ENCODE measurements at regions not wholly inside any gene's neighbourhood (a gene's known extent, or its start where the extent isn't known, plus 50 kb on each side); places are given as distances from the start of the nearest gene placed in this dataset.

GRCh38 chr6:134866563-134866962, 83.3 kb downstream of the ALDH8A1 start:
- Mint-ChIP-seq H3K36me3 (ENCODE audit: low read depth) (no peaks in the 10 kb centered on the region), H3K4me3 (no peak overlapping the region), H3K4me1 (no peaks in the 10 kb centered on the region), H3K9me3 (no peaks in the 10 kb centered on the region), H3K27ac (no peak overlapping the region), H3K27me3 (ENCODE audit: low read depth) (no peaks in the 10 kb centered on the region)
- TF ChIP-seq, protein P1, sequence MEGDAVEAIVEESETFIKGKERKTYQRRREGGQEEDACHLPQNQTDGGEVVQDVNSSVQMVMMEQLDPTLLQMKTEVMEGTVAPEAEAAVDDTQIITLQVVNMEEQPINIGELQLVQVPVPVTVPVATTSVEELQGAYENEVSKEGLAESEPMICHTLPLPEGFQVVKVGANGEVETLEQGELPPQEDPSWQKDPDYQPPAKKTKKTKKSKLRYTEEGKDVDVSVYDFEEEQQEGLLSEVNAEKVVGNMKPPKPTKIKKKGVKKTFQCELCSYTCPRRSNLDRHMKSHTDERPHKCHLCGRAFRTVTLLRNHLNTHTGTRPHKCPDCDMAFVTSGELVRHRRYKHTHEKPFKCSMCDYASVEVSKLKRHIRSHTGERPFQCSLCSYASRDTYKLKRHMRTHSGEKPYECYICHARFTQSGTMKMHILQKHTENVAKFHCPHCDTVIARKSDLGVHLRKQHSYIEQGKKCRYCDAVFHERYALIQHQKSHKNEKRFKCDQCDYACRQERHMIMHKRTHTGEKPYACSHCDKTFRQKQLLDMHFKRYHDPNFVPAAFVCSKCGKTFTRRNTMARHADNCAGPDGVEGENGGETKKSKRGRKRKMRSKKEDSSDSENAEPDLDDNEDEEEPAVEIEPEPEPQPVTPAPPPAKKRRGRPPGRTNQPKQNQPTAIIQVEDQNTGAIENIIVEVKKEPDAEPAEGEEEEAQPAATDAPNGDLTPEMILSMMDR (IDR thresholded peaks at IDR 0.05; ENCODE audit: unreplicated experiment in 3 of 3), result no peak

GRCh38 chr6:134864558-134864957, 85.3 kb downstream of the ALDH8A1 start:
- H3K36me3 Mint-ChIP-seq (ENCODE audit: low read depth), result no peaks in the 10 kb centered on the region
- no peak overlapping the region for H3K27ac Mint-ChIP-seq
- no peak overlapping the region for H3K4me3 Mint-ChIP-seq
- H3K9me3 Mint-ChIP-seq, result no peaks in the 10 kb centered on the region
- no peaks in the 10 kb centered on the region for H3K4me1 Mint-ChIP-seq
- TF ChIP-seq, protein P1 (IDR thresholded peaks at IDR 0.05; ENCODE audit: unreplicated experiment in 3 of 3), result no peak
- H3K27me3 Mint-ChIP-seq (ENCODE audit: low read depth), result no peaks in the 10 kb centered on the region

DNA sequence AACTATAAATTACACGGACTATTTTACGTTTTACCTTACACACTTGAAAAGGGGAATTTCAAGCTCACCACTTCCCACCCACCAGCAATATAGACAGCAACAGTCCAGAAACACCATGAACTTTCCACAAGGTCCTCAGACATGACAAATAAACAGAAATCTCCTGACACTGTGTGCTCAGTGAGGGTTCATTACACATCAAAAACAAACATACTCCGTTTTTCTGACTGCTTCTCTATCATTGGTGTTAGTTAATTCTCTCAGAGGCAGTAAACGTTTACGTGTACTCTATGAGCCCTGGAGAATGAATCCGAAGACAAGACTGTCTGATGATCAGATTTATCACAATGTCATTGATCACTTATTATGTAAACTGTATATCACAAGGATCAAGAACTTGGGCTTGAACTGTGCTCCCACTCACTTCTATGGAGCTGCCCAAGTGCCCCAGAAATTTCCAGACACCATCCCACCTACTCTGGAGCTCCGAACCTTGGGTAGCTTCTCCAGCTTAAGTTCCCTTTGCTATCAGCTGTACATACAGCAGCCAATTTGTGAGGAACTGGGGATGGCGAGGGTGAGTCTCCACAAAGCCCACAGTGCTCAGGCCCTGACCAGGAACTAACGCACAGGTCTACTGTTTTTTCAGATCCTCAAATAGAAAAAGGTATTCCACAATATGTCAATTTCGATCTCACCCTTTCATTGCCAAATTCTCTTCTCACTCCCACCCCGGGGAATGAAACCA, 86.0 kb downstream of the ALDH8A1 start:
- TF ChIP-seq, protein P1 (IDR thresholded peaks at IDR 0.05; ENCODE audit: unreplicated experiment in 3 of 3), result no peak
- Mint-ChIP-seq H3K4me3 (no peak overlapping the region), H3K9me3 (no peaks in the 10 kb centered on the region), H3K36me3 (ENCODE audit: low read depth) (no peaks in the 10 kb centered on the region), H3K27me3 (ENCODE audit: low read depth) (no peaks in the 10 kb centered on the region), H3K4me1 (no peaks in the 10 kb centered on the region), H3K27ac (peak overlapping the region in 1 of 3 experiments; percentile 1)

DNA sequence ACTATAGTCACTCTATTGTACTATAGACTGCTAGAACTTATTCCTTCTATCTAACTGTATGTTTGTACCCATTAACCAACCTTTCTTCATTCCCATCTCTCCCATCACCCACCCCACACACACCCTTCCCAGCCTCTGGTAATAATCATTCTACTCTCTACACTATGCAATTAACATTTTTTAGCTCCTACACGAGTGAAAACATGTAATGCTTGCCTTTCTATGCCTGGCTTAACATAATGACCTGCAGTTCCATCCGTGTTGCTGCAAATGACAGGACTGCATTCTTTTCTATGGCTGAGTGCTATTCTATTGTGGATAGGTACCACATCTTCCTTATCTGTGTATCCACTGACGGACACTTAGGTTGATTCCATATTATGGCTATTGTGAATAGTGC, 95.5 kb downstream of the ALDH8A1 start:
- H3K9me3 Mint-ChIP-seq, result no peaks in the 10 kb centered on the region
- peaks cover 5% of the 10 kb centered on the region for H3K4me1 Mint-ChIP-seq

DNA sequence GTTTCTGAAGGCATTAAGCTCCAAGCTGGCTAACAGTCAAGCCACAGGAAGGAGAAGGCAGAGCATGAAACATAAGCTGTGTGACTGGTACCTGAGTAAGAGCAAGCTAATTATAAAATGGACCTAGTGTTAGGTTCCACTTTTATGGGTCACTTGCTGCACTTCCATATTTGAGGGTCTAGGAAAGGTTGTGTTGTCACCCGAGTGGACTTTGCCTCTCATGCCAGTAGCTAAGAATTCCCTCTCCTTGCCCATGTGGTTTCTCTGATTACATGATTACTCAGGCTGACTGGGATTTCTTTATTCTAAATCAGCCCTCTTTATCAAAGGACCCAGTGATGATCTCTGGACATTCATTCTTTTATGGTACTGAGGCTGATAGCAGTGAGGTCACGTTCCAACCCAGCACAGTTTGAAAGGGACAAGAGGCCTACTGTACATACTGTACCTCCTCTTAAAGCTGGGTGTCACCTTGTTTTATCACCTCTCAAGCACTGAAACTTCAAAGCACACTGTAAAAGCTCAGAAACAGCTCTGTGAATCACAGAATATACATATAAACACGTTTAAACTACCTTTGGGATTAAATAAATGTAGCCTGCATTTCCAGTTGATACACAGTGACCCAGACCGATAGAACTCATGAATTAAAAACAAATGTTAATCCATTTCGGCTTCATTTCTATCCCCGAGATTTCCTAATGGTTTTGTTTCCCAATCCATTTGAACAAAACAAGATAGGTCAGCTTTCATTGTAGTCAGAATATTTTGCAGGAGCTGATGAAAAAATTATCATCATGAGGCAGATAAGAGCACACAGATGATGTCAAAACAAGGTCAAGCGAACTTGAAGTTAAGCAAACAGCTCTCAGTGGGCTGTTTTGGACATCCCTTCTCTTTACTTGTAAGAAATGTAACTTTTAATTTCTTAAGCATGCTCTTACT, 96.5 kb downstream of the ALDH8A1 start:
- TF ChIP-seq, protein P1 (IDR thresholded peaks at IDR 0.05; ENCODE audit: unreplicated experiment in 3 of 3), result no peak
- Mint-ChIP-seq H3K27ac (peak overlapping the region; percentile 22 to 71 (median 29)), H3K4me3 (no peak overlapping the region), H3K4me1 (peaks cover 5% of the 10 kb centered on the region), H3K27me3 (ENCODE audit: low read depth) (peaks cover 3% of the 10 kb centered on the region), H3K9me3 (no peaks in the 10 kb centered on the region), H3K36me3 (ENCODE audit: low read depth) (no peaks in the 10 kb centered on the region)

More for the DNA sequence above, 95.5 kb downstream of the ALDH8A1 start:
- Mint-ChIP-seq H3K27ac (peak overlapping the region in 1 of 3 experiments; percentile 51), H3K4me3 (no peak overlapping the region), H3K36me3 (ENCODE audit: low read depth) (no peaks in the 10 kb centered on the region), H3K27me3 (ENCODE audit: low read depth) (peaks cover 3% of the 10 kb centered on the region)
- TF ChIP-seq, protein P1 (IDR thresholded peaks at IDR 0.05; ENCODE audit: unreplicated experiment in 3 of 3), result no peak
